HL-60 (cell line): ENCODE measurements at regions not wholly inside any gene's neighbourhood (a gene's known extent, or its start where the extent isn't known, plus 50 kb on each side); places are given as distances from the start of the nearest gene placed in this dataset.

ENCODE experiments used
- POLR2AphosphoS5 ChIP-seq: IDR thresholded peaks from 2 replicates; pipeline ENCODE4 v1.6.1; 2012; ENCODE audit warnings: low read depth
- TF ChIP-seq, protein P1 (sequence below): IDR thresholded peaks from one replicate; pipeline ENCODE4 v1.5.1; 2011; ENCODE audit warnings: low read length, control low read depth, inconsistent platforms; ENCODE audit not compliant: insufficient read depth

- TF ChIP-seq, protein P1, sequence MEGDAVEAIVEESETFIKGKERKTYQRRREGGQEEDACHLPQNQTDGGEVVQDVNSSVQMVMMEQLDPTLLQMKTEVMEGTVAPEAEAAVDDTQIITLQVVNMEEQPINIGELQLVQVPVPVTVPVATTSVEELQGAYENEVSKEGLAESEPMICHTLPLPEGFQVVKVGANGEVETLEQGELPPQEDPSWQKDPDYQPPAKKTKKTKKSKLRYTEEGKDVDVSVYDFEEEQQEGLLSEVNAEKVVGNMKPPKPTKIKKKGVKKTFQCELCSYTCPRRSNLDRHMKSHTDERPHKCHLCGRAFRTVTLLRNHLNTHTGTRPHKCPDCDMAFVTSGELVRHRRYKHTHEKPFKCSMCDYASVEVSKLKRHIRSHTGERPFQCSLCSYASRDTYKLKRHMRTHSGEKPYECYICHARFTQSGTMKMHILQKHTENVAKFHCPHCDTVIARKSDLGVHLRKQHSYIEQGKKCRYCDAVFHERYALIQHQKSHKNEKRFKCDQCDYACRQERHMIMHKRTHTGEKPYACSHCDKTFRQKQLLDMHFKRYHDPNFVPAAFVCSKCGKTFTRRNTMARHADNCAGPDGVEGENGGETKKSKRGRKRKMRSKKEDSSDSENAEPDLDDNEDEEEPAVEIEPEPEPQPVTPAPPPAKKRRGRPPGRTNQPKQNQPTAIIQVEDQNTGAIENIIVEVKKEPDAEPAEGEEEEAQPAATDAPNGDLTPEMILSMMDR: no peak
- TF ChIP-seq POLR2AphosphoS5: no peak
Measured at GRCh38 chr12:17810399-17810798, 279.6 kb downstream of the RERGL start.
